ENCODE measurements at regions not wholly inside any gene's neighbourhood (a gene's known extent, or its start where the extent isn't known, plus 50 kb on each side); places are given as distances from the start of the nearest gene placed in this dataset.
"Not testable (repeated sequence)": the region's sequence is repeated elsewhere in the genome, so short reads cannot be mapped to it uniquely, and the experiment has no call there.

- TF ChIP-seq JUND (IDR thresholded peaks at IDR 0.05; ENCODE audit: low read depth), result no peak
- in situ Hi-C loops (cut with HindIII; ENCODE audit: low pct_unique_long_range_greater_than_20kb, low sequenced_read_pairs), result no loop called here
- DNase-seq (ENCODE audit: low read depth in 1 of 2, low spot score in 1 of 2), result no peak
Observed at GRCh38 chr11:107276077-107276476, 181.5 kb downstream of the CWF19L2 start.

GRCh38 chr11:107275632-107276031, 182.0 kb downstream of the CWF19L2 start:
- in situ Hi-C loops (cut with HindIII; ENCODE audit: low pct_unique_long_range_greater_than_20kb, low sequenced_read_pairs), result no loop called here
- no peak for DNase-seq (ENCODE audit: low read depth in 1 of 2, low spot score in 1 of 2)
- TF ChIP-seq JUND (IDR thresholded peaks at IDR 0.05; ENCODE audit: low read depth), result no peak

DNA sequence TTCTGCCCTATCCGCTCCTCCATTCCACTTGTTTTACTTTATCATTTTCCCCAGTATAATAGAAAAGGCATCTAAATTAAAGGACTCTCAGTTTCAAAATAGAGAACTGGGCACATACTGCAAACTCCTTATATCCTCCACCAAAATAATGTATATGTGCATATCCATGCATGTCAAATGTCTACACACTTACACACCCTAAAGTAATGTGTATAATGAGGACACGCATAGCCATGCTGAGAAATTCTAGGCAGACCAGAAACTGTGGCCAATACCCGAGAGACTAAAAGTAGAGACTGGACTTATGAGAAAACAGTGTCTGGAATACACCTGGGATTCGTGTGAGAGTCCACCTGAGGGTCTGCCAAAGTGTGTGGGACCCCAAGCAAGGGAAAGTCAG, 183.5 kb downstream of the CWF19L2 start:
- no peak for TF ChIP-seq JUND (IDR thresholded peaks at IDR 0.05; ENCODE audit: low read depth)
- DNase-seq (ENCODE audit: low read depth in 1 of 2, low spot score in 1 of 2), result no peak
- in situ Hi-C loops (cut with HindIII; ENCODE audit: low pct_unique_long_range_greater_than_20kb, low sequenced_read_pairs), result no loop called here

DNA sequence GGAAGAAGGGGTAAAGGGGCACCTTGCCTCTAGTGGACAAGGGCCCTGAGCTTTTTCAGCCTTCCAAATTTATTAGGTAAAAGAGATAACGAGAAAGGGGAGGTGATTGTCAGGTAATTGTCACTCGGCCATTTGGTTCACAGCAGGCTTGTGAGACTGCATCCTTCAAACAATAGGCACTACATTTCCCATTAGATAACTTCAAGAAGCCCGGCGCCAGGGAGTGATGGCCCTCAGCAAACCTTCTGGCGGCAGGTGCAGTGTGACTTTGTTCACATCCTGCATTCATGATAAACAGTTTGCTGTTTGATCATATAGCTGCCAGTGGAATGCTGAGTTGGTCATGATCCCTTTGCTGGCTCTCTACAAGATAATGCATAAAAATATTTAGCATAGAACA, 185.1 kb downstream of the CWF19L2 start:
- DNase-seq (ENCODE audit: low read depth in 1 of 2, low spot score in 1 of 2), result no peak
- no peak for TF ChIP-seq JUND (IDR thresholded peaks at IDR 0.05; ENCODE audit: low read depth)
- in situ Hi-C loops (cut with HindIII; ENCODE audit: low pct_unique_long_range_greater_than_20kb, low sequenced_read_pairs), result no loop called here

DNA sequence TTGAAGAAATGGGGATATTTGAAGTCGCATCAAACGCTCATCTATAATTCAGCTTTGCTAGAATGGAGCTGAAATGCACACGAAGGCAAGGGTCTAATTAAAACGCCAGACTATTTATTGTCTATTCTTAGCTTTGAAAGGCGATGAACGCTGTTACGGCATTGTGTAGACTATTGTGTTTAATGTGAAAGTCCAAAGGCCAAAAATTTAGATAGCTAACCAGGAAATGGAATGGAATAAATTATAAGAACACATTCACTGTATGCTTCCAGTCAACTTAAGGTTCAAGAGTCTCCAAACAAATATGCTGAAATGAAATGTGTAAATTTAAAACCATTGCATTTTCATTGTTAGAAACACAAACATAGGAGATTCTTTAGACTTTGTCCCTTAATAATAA, 186.2 kb downstream of the CWF19L2 start:
- DNase-seq (ENCODE audit: low read depth in 1 of 2, low spot score in 1 of 2), result no peak
- no peak for TF ChIP-seq JUND (IDR thresholded peaks at IDR 0.05; ENCODE audit: low read depth)
- in situ Hi-C loops (cut with HindIII; ENCODE audit: low pct_unique_long_range_greater_than_20kb, low sequenced_read_pairs), result no loop called here

DNA sequence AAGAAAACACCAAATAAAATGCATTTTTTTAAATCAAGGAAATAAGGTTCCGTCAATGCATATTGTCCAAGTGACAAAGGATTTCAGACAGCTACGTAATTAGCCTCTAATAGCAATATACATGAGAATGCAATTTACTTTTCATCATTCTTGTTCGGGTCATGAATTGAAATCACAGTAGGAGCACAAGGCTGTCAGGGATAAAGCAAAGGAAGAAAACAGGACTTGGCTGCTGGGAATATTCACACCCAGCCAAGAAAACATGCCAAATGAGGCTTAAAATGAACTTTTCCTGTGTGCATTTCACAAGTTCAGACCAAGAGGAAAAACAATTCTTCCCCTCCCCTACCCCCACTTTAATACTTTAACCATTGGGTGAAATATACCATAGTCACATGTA, 188.6 kb downstream of the CWF19L2 start:
- DNase-seq (ENCODE audit: low read depth in 1 of 2, low spot score in 1 of 2), result no peak
- no peak for TF ChIP-seq JUND (IDR thresholded peaks at IDR 0.05; ENCODE audit: low read depth)
- in situ Hi-C loops (cut with HindIII; ENCODE audit: low pct_unique_long_range_greater_than_20kb, low sequenced_read_pairs), result no loop called here

DNA sequence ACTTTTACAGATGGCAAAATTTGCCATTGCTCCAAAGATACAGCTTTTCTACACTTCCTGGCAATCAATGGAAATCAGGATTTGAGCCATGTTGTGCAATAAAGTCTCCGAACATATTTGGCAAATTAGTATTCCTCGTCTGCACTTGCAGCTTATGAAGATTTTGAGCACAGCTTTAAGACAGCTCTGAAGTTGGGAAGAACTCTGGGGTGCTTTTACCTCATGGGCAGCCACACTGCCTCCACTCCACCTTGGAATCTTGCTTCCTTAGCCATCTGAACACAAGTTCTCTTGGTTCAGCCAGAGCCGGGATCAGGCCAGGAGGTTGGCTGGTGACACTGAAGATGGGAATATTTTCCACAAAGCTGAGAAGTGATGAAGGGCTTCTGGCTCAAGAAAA, 191.2 kb downstream of the CWF19L2 start:
- DNase-seq (ENCODE audit: low read depth in 1 of 2, low spot score in 1 of 2), result no peak
- no peak for TF ChIP-seq JUND (IDR thresholded peaks at IDR 0.05; ENCODE audit: low read depth)
- in situ Hi-C loops (cut with HindIII; ENCODE audit: low pct_unique_long_range_greater_than_20kb, low sequenced_read_pairs), result no loop called here

DNA sequence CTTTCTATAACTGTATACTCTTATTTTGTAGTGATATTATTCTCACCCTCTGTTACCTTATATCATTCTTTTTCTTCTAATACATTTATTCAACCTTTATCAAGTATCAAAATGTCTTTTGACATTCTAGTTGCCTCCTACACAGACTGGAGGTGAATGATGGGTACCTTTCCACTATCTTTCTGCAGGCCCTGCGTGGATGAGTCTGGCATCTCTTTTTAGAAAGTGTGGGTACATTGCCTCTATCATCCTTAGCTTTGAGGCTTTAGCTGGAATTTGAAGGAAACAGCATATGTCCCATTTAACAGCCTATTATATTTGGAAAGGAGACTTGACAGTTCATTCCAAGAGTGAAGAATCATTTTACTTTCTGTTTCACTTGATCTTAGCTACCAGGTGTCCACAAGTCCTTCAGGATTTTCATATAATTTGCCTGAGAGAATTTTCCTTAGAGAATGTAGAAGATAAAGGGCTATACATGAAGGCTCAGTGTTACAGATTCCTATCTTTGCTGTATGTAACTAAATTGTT, 192.0 kb downstream of the CWF19L2 start:
- TF ChIP-seq JUND (IDR thresholded peaks at IDR 0.05; ENCODE audit: low read depth), result no peak
- DNase-seq (ENCODE audit: low read depth in 1 of 2, low spot score in 1 of 2), result no peak
- in situ Hi-C loops (cut with HindIII; ENCODE audit: low pct_unique_long_range_greater_than_20kb, low sequenced_read_pairs), result no loop called here

- no peak for TF ChIP-seq JUND (IDR thresholded peaks at IDR 0.05; ENCODE audit: low read depth)
- in situ Hi-C loops (cut with HindIII; ENCODE audit: low pct_unique_long_range_greater_than_20kb, low sequenced_read_pairs), result no loop called here
- no peak for DNase-seq (ENCODE audit: low read depth in 1 of 2, low spot score in 1 of 2)
Observed at GRCh38 chr11:107263844-107264563, 193.6 kb downstream of the CWF19L2 start.

GRCh38 chr11:107259811-107260221, 197.8 kb downstream of the CWF19L2 start:
- DNase-seq (ENCODE audit: low read depth in 1 of 2, low spot score in 1 of 2), result no peak
- in situ Hi-C loops (cut with HindIII; ENCODE audit: low pct_unique_long_range_greater_than_20kb, low sequenced_read_pairs), result no loop called here
- TF ChIP-seq JUND (IDR thresholded peaks at IDR 0.05; ENCODE audit: low read depth), result no peak

DNA sequence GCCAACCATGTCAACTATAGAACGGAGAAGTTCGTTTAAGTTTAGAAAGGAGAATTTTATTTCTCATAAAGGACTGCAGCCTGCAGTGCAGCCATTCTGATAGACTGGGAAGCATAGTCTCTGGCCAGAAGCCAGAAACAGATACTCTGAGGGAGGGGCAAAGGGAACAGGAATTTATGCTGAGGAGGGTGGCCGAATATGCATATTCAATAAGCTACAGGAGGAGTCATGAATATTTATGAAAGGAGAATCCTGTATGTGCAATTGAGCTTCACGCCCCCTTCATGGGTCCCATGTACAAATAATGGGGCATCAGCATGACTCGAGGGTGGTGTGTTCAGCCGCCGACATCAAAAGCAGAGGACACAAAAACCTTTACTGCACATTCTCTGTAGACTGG, 199.9 kb downstream of the CWF19L2 start:
- TF ChIP-seq JUND (IDR thresholded peaks at IDR 0.05; ENCODE audit: low read depth), result no peak
- no peak for DNase-seq (ENCODE audit: low read depth in 1 of 2, low spot score in 1 of 2)
- in situ Hi-C loops (cut with HindIII; ENCODE audit: low pct_unique_long_range_greater_than_20kb, low sequenced_read_pairs), result no loop called here

DNA sequence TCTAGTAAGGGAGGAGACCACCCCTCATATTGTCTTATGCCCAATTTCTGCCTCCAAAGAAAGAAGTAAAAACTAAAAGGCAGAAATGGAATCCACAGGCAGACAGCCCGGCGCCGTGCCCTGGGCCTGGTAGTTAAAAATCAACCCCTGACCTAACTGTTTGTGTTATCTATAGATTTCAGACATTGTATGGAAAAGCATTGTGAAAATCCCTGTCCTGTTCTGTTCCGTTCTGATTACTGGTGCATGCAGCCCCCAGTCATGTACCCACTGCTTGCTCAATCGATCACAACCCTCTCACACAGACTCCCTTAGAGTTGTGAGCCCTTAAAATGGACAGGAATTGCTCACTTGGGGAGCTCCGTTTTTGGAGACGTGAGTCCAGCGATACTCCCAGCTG, 204.0 kb downstream of the CWF19L2 start:
- DNase-seq (ENCODE audit: low read depth in 1 of 2, low spot score in 1 of 2); in situ Hi-C loops (cut with HindIII; ENCODE audit: low pct_unique_long_range_greater_than_20kb, low sequenced_read_pairs): not testable (repeated sequence)

GRCh38 chr11:107252429-107253161, 205.0 kb downstream of the CWF19L2 start:
- in situ Hi-C loops (cut with HindIII; ENCODE audit: low pct_unique_long_range_greater_than_20kb, low sequenced_read_pairs), result no loop called here
- DNase-seq (ENCODE audit: low read depth in 1 of 2, low spot score in 1 of 2), result no peak
- no peak for TF ChIP-seq JUND (IDR thresholded peaks at IDR 0.05; ENCODE audit: low read depth)
